ENCODE measurements at regions not wholly inside any gene's neighbourhood (a gene's known extent, or its start where the extent isn't known, plus 50 kb on each side); places are given as distances from the start of the nearest gene placed in this dataset.
"Not testable (repeated sequence)": the region's sequence is repeated elsewhere in the genome, so short reads cannot be mapped to it uniquely, and the experiment has no call there.

DNA sequence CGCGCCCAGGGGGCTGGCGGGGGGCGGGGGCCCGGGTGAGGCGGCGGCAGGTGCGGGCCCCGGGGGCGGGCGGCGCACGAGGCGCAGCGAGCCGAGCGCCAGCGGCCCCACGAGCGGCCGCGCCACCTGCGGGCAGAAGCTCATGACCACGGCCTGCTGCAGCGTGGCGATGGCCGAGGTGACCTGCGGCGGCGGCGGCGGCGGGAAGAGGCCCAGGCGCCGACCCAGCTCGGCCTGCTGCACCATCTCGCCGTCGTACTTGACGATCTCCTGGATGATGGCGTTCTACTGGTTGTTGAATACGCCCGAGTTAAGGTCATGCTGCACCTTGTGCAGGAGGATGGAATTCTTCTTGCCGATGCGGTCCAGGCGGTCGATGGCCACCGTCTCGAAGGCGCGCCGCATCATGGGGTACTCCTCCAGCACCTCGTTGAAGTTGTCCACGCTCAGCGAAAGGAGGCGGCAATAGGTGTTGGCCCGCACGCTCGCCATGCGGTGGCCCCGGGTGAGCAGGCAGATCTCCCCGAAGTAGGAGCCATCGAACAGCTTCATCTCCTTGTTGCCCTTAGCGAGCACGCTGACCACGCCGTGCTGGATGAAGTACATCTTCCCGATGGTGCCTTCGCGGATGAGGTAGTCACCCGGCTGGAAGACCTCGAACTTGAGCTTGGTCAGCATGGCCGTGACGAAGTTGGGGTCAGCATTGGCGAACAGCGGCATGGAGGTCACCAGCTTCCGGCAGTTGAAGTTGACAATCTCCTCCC is 89.5 kb downstream of the GOLGA8K start:
- not testable (repeated sequence) for TF ChIP-seq CTCF, POLR2A (IDR thresholded peaks at IDR 0.05)

Measured in body of pancreas (tissue), 4 donors.